ENCODE measurements at regions not wholly inside any gene's neighbourhood (a gene's known extent, or its start where the extent isn't known, plus 50 kb on each side); places are given as distances from the start of the nearest gene placed in this dataset.
"Not testable (repeated sequence)": the region's sequence is repeated elsewhere in the genome, so short reads cannot be mapped to it uniquely, and the experiment has no call there.

- DNase-seq (ENCODE audit: low read depth in 2 of 3, low spot score in 1 of 3) = not testable (repeated sequence)
Observed at GRCh38 chr7:6988608-6989007, 162.5 kb upstream of the CCZ1B start.

GRCh38 chr7:6989968-6990367 lies 163.9 kb upstream of the CCZ1B start:
- not testable (repeated sequence) for DNase-seq (ENCODE audit: low read depth in 2 of 3, low spot score in 1 of 3)

GRCh38 chr7:6990426-6991152 lies 164.5 kb upstream of the CCZ1B start:
- not testable (repeated sequence) for DNase-seq (ENCODE audit: low read depth in 2 of 3, low spot score in 1 of 3)

- peak; percentile 12 to 39 (median 16) for DNase-seq (ENCODE audit: low read depth in 2 of 3, low spot score in 1 of 3)
Observed at GRCh38 chr7:6991169-6991611, 165.1 kb upstream of the CCZ1B start.

- not testable (repeated sequence) for DNase-seq (ENCODE audit: low read depth in 2 of 3, low spot score in 1 of 3)
Observed at GRCh38 chr7:6991686-6992085, 165.6 kb upstream of the CCZ1B start.

- DNase-seq (ENCODE audit: low read depth in 2 of 3, low spot score in 1 of 3) = not testable (repeated sequence)
Observed at GRCh38 chr7:6992133-6992532, 166.1 kb upstream of the CCZ1B start.

- not testable (repeated sequence) for DNase-seq (ENCODE audit: low read depth in 2 of 3, low spot score in 1 of 3)
Observed at GRCh38 chr7:6995026-6995425, 169.0 kb upstream of the CCZ1B start.

- not testable (repeated sequence) for DNase-seq (ENCODE audit: low read depth in 2 of 3, low spot score in 1 of 3)
Observed at GRCh38 chr7:6995493-6996289, 169.6 kb upstream of the CCZ1B start.

- not testable (repeated sequence) for DNase-seq (ENCODE audit: low read depth in 2 of 3, low spot score in 1 of 3)
Observed at GRCh38 chr7:6999067-6999666, 173.1 kb upstream of the CCZ1B start.

GRCh38 chr7:7002418-7003062 lies 176.5 kb upstream of the CCZ1B start:
- DNase-seq (ENCODE audit: low read depth in 2 of 3, low spot score in 1 of 3) = no peak

GRCh38 chr7:7005303-7005702 lies 177.0 kb upstream of the C1GALT1 start:
- DNase-seq (ENCODE audit: low read depth in 2 of 3, low spot score in 1 of 3) = no peak

GRCh38 chr7:7005949-7006348 lies 176.4 kb upstream of the C1GALT1 start:
- DNase-seq (ENCODE audit: low read depth in 2 of 3, low spot score in 1 of 3) = not testable (repeated sequence)

- DNase-seq (ENCODE audit: low read depth in 2 of 3, low spot score in 1 of 3) = not testable (repeated sequence)
Observed at GRCh38 chr7:7011241-7011640, 171.1 kb upstream of the C1GALT1 start.

GRCh38 chr7:7011751-7012150 lies 170.6 kb upstream of the C1GALT1 start:
- DNase-seq (ENCODE audit: low read depth in 2 of 3, low spot score in 1 of 3) = not testable (repeated sequence)

- no peak for DNase-seq (ENCODE audit: low read depth in 2 of 3, low spot score in 1 of 3)
Observed at GRCh38 chr7:7014827-7015595, 167.3 kb upstream of the C1GALT1 start.

- DNase-seq (ENCODE audit: low read depth in 2 of 3, low spot score in 1 of 3) = no peak
Observed at GRCh38 chr7:7017707-7018280, 164.6 kb upstream of the C1GALT1 start.

- DNase-seq (ENCODE audit: low read depth in 2 of 3, low spot score in 1 of 3) = no peak
Observed at GRCh38 chr7:7018290-7018689, 164.1 kb upstream of the C1GALT1 start.

GRCh38 chr7:7032221-7032620 lies 150.1 kb upstream of the C1GALT1 start:
- no peak for DNase-seq (ENCODE audit: low read depth in 2 of 3, low spot score in 1 of 3)

GRCh38 chr7:7035851-7036250 lies 146.5 kb upstream of the C1GALT1 start:
- no peak for DNase-seq (ENCODE audit: low read depth in 2 of 3, low spot score in 1 of 3)

GRCh38 chr7:7042286-7042893 lies 140.0 kb upstream of the C1GALT1 start:
- DNase-seq (ENCODE audit: low read depth in 2 of 3, low spot score in 1 of 3) = not testable (repeated sequence)
